Skin epidermis (tissue), 12 donors: ENCODE measurements at regions not wholly inside any gene's neighbourhood (a gene's known extent, or its start where the extent isn't known, plus 50 kb on each side); places are given as distances from the start of the nearest gene placed in this dataset.
A peak's percentile ranks its signal among the peaks of the same experiment; 100 is the strongest.
"Not testable (repeated sequence)": the region's sequence is repeated elsewhere in the genome, so short reads cannot be mapped to it uniquely, and the experiment has no call there.

Experiments used
- H3K27ac ChIP-seq, 21 experiments: fragments of 200-600 bp; sonication (generic) in 11 of 21; one replicate each; pipeline ENCODE4 v1.5.0; 2020; ENCODE audit warnings: mild to moderate bottlenecking in 3 of 21, inconsistent platforms in 2 of 21, moderate library complexity in 2 of 21
- H3K4me3 ChIP-seq, 7 experiments: fragments of 200-600 bp; sonication (generic) in 2 of 7; one replicate each; pipeline ENCODE4 v1.5.0; 2020; ENCODE audit warnings: inconsistent platforms in 2 of 7, mild to moderate bottlenecking in 2 of 7, moderate library complexity in 1 of 7

DNA sequence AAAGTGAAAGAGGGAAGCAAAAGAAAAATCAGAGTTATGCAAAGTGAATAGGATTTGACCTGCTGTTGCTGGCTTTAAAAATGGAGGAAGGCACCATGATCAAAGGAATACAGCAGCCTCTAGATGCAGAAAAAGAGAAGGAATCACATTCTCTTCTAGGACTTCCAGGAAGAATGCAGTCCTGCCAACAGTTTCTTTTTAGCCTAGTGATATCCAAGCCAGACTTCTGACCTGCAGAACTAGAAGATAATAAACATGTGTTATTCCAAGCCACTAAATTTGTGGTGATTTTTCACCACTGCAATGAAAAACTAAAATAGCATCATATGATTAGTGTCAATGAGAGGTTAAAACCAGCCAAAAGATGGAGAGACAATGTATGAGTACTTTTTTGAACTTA lies 101.9 kb upstream of the ADAMTS5 start:
- H3K4me3 ChIP-seq = no peak overlapping the region

DNA sequence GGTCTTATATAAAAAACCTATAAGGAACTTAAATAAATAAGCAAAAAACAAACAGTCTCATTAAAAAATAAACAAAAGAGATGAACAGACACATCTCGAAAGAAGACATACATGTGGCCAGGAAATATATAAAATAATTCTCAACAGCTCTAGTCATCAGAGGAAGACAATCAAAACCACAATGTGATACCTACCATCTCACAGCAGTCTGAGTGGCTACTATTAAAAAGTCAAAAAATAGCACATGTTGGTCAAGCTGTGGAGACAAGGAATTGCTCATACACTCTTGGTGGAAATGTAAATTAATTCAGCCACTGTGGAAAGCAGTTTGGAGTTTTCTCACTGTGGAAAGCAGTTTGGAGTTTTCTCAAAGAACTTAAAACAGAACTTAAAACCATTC lies 100.3 kb upstream of the ADAMTS5 start:
- no peak overlapping the region for H3K4me3 ChIP-seq
- H3K27ac ChIP-seq = no peak overlapping the region

More for the DNA sequence above, 101.9 kb upstream of the ADAMTS5 start:
- no peak overlapping the region for H3K27ac ChIP-seq

DNA sequence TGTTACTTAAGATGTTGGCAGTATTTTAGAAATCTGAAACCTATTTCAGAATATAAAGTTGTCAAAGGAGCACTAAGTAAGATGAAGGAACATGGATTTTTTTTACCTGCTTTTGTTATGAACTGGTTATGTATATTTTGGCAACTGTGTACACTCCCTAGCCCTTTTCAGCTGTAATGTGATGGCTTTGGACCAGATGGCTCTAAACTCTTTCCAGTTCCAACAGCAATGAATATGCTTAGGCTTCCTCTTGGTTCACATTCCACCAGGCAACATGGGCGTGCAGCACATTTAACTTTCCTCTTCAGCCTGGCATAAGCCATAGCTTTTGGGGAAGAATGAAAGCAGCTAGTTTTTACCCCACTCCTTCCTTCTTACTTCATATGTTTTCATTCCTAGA lies 95.6 kb upstream of the ADAMTS5 start:
- Histone ChIP-seq H3K27ac (no peak overlapping the region), H3K4me3 (no peak overlapping the region)

DNA sequence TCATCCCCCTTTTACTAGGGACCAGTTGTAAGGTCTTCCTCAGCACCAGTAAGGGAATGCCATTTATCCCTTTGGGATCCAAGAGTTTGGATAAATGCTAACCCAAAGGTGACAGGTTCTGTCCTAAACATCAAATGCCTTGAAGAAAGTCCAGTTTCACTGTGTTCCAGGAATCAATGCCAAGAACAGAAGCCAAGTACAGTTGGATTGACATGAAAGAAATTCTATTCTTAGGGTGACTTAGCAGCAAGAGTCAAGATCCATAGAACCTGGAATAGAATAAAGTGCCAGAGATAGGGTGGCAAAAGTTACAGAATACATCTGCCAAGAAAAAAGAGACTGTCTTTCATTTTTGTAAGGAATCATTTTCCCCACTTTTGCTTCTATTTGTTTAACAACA lies 94.9 kb upstream of the ADAMTS5 start:
- Histone ChIP-seq H3K27ac (no peak overlapping the region), H3K4me3 (no peak overlapping the region)

DNA sequence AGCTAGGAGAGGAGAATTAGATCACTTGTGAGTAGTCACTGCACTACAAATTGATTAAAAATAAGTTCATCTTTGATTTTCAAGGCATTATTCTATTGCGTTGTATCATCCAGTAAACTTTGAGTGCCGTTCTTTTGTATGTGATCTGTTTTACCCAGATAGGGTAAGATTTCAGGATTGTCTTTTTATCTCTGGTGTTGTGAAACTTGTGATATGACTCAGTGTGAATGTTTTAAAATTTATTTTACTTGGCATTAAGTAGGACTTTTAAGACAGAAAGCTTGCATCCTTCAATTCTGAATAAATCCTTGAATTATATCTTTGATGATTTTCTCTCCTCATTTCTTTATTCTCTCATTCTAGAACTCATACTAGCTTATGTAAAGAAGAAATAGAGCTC lies 93.3 kb upstream of the ADAMTS5 start:
- no peak overlapping the region for H3K27ac ChIP-seq
- H3K4me3 ChIP-seq = no peak overlapping the region

DNA sequence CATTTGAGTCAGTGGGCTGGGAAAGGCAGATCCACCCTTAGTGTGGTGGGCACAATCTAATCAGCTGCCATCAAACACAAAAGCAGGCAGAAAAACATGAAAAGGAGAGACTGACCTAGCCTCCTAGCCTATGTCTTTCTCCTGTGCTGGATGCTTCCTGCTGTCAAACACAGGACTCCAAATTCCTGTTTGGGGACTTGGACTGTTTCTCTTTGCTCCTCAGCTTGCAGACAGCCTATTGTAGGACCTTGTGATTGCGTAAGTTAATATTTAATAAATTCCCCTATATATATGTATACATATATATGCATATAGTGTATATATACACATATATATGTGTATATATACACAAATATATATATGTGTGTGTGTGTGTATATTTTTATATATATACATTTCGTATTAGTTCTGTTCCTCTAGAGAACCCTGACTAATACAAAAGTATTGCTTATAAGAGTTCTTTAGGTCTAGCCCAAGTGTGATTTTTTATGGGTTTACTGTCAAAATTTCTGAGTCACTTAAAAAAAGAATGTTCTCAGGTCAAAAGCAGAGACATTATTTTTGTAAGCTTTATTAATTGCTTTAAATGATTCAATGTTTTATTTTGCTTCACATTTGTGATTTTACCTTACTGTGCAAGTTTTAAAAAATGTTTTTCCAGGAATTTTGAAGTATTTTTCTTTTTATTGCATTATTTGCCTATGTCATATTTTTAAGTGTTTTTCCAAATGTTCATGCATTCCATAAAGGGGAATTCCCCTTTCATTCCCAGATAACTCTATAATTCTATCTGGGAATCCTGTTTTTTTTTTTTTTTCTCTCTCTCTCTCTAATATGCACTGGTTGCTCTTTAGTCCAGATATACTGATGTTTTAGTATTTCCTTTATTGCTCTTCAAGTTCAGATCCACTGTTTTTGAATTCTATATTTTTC lies 92.1 kb upstream of the ADAMTS5 start:
- Histone ChIP-seq H3K4me3 (no peak overlapping the region), H3K27ac (no peak overlapping the region)

DNA sequence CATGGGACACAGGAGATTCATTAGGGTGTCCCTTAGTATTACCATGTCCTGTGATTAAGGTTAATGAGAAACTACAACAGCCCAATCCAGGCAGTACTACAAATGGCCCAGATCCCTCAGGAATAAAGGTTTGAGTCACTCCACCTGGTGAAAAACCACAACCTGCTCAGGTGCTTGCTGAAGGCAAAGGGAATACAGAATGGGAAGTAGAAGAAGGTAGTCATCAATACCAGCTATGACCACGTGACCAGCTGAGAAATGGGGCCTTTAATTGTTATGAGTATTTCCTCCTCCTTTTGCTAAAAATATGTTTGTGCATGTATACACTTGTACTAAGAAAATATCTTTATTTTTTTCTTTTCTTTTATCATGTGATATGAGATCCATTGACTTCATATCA lies 91.1 kb upstream of the ADAMTS5 start:
- H3K4me3 ChIP-seq = no peak overlapping the region
- no peak overlapping the region for H3K27ac ChIP-seq

DNA sequence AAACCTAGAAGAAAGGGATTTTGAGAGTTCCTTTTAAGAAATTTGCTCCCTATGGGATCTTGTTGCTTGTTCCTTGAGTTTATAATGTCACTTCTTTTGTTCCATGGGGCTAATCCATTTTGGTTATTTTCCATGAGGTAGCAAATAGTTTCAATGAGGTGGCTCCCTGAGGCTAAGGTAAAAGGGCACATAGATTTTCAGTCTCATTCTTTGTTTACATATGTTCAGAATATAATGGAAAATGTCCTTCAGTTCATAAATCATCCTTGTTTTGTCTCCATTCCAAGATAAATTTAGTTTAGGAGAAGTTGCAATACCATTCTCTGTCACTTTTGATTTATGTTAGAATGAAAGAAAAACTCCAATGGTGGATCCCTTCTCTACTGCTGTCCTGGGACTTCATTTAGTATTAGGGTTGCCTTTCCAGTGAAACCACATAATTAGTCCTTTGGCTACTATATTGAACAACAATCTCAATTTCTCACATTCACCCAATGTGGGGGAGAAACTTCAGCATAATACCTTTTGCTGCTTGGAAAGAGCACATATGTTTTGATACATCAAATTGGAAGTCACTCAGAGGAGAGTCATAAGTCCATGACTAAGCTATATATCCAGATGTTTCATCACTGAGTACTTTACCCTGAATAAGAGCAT lies 80.9 kb upstream of the ADAMTS5 start:
- H3K27ac ChIP-seq = peak overlapping the region in 3 of 21 experiments; percentile 8 to 42 (median 9)
- no peak overlapping the region for H3K4me3 ChIP-seq

DNA sequence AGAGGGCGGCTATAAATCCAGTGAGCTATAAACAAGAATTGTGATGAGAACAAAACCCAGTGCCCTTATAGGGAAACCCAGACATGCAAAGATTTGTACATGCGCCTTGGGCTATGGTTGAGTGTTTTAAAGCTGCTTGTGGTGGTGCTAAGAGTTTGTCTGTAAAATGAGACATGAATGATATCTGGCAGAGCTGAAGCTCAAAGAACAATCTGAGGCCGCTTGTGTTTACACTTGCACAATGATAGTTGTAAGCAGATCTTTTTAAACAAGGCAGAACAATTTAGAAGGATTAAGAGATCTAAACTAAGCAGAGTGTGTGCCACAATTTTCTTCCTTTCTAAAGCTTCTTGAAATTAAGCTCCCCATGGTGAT lies 80.4 kb upstream of the ADAMTS5 start:
- peak overlapping the region in 3 of 21 experiments; percentile 8 to 42 (median 9) for H3K27ac ChIP-seq

DNA sequence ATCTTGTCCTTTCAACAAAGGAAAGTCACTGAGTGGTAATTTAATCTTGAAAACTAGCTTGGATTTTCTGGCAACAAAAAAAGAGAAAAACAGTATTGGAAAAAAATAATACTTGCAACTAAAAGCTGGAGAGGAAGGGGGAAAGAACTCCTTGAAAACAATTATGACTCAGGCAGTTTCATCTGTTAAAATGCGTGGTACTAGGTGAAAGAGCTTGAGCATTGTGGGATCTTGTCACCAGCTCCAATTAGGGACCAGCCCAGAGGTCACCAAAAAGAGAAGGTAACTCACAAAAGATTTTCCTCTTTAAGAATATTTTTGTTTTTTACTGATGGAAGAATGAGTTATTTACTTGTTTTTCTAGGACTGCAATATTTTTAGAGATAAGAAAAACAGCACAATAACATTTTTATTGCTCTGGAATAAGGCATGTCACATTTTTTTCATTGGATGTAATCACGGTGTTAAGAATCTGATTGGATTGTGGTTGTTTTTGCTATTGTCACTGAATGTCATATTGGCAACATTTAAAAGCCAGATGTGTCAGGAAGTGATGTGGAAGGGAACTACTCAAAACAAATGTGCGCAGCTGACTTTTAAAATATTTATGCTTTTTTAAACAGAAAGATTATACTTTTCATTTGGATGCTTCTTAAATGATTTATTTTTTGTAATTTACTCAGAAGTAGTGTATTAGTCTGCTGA lies 78.5 kb upstream of the ADAMTS5 start:
- H3K27ac ChIP-seq = peak overlapping the region in 1 of 21 experiments; percentile 38

More for the DNA sequence above, 80.4 kb upstream of the ADAMTS5 start:
- H3K4me3 ChIP-seq = no peak overlapping the region

DNA sequence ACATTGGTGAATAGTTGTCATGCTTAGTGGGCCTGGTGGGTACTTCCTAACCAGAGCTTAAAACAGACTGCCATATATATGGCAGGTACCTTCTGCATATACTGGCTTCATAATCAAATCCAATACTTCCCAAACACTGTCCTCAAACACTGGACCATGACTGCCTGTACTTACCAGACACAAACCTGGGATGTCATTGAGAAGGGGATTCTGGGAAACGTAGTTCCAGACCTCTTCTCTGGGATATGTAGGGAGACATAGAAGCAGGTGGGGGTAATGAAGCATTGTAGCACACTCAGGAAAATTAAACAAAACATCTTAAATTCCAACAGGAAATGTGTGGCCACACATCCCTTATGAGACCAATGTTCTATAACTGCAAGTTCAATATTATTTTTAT lies 76.5 kb upstream of the ADAMTS5 start:
- no peak overlapping the region for H3K4me3 ChIP-seq
- H3K27ac ChIP-seq = no peak overlapping the region

More for the DNA sequence above, 78.5 kb upstream of the ADAMTS5 start:
- H3K4me3 ChIP-seq = no peak overlapping the region

DNA sequence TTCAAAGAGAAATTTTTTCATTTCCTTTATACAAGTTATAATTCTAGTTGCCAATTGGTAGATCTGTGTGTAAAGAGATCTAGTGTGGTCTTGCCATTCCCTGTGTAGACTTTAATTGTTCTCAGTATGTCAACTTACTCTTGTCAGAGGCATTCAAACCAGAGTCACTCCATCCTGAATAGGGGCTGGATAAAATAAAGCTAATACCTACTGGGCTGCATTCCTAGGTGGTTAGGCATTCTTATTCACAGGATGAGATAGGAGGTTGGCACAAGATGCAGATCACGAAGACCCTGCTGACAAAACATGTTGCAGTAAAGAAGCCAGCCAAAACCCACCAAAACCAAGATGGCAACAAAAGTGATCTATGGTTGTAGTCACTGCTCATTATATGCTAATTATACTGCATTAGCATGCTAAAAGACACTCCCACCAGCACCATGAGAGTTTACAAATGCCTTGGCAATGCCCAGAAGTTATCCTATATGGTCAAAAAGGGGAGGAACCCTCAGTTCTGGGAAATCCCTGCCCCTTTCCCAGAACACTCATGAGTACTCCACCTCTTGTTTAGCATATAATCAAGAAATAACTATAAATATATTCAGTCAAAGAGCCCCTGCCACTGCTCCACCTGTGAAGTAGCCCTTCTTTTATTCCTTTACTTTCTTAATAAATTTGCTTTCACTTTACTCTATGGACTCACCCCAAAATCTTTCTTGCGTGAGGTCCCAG lies 74.0 kb upstream of the ADAMTS5 start:
- no peak overlapping the region for H3K4me3 ChIP-seq
- no peak overlapping the region for H3K27ac ChIP-seq

DNA sequence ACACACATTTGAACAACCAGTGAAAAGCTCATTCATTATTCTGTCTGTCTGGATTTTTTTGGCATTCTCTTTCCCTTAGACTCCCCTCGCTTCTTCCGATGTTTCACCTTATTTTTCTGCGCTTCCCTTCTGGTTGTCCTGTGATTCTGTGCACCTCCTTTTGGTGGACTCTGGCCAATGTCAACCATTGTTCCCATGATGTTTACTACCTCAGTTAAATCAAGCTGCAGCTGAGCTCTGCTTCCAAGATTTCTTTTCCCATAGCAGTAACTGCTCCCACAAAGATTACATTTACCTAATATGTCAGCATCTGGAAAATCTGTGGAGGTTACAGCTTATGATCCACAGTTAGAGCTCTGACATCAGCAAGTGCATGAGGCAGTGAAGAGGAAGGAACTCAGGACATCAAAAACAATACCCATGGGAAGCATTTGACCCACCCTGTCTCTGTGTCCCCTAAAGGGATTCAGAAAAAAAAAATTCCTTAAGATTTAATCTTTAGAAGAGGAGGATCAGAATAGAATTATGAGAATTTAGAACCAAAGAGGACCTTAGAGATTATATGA lies 69.9 kb upstream of the ADAMTS5 start:
- H3K27ac ChIP-seq = no peak overlapping the region
- H3K4me3 ChIP-seq = no peak overlapping the region

DNA sequence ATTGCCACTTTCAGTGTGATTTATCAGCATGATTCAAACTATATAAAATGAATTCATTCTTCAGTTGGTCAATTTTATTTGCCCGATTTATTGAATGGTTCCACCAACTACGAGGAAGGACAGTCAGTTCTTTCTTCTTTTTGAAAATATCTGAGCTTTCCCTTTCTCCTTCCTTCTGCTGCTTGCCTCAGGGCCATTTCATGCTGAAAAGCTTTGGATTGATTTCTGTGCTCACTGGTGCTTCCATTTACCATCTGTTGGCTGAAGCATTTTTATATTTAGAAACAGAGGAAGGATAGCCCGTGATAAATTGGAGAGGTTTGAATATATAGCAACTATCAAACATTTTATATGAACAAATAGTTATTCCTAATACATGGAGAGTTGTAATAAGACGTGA lies 68.9 kb upstream of the ADAMTS5 start:
- H3K4me3 ChIP-seq = no peak overlapping the region
- H3K27ac ChIP-seq = no peak overlapping the region

DNA sequence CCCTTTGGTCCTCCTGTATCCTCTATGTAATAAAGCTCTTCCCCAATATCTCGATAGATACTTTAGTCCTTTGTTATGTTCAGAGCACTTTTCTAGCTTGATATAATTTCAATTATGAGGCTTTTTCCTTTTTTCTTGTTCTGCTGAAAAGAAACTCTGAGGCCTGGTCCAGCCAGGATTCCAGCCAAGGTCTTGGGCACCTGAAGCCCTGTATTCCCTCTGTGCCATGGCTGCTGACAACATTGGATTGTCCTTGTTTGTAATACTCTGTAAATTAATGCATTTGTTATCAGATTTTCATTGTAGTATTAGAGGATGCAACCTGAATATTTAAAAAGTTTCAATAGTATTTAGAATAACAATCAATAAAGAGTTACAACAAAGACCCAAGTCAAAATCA lies 67.9 kb upstream of the ADAMTS5 start:
- Histone ChIP-seq H3K27ac (no peak overlapping the region), H3K4me3 (no peak overlapping the region)

DNA sequence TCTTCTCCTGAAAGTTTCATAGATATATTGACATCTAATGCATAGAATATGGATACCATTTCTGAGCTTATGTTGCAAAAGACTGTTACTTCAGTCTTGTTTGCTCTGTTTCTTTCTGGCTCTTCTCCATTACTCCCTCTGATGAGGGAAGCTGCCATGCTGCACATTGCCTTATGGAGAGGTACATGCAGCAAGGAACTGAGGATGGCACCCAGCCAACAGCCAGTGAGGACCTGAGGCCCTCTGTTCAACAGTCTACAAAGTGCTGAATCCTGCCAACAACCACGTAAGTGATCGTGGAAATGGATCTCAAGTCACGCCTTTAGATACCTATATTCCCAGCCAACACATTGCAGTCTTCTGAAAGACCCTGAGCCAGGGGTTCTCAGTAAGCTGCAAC lies 66.6 kb upstream of the ADAMTS5 start:
- Histone ChIP-seq H3K4me3 (no peak overlapping the region), H3K27ac (no peak overlapping the region)

DNA sequence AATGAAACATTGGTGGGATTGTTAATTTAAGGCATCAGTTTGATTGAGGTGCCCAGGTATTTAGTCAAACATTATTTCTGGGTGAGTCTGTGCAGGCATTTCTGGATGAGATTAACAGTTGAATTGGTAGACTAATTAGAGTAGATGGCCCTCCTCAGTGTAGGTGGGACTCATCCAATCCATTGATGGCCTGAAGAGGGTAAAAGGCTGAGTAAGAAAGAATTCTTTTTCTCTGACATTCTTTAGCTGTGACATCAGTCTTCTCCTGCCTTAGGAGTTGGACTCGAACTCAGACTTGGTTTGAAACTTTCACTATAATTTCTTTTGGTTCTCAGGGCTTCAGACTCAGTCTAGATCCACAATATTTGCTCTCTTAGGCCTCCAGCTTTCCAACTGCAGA lies 59.6 kb upstream of the ADAMTS5 start:
- Histone ChIP-seq H3K27ac (no peak overlapping the region), H3K4me3 (no peak overlapping the region)

DNA sequence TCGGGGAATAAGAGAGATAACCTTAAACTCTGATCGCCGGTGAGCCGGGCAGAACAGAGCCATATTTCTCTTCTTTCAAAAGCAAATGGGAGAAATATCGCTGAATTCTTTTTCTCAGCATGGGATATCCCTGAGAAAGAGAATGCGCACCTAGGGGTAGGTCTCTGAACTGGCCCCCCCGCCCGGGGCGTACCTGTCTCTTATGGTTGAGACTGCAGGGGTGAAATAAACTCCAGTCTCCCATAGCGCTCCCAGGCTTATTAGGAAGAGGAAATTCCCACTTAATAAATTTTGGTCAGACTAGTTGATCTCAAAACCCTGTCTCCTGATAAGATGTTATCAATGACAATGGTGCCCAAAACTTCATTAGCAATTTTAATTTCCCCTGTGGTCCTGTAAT lies 58.8 kb upstream of the ADAMTS5 start:
- not testable (repeated sequence) for H3K4me3 ChIP-seq, H3K27ac ChIP-seq

DNA sequence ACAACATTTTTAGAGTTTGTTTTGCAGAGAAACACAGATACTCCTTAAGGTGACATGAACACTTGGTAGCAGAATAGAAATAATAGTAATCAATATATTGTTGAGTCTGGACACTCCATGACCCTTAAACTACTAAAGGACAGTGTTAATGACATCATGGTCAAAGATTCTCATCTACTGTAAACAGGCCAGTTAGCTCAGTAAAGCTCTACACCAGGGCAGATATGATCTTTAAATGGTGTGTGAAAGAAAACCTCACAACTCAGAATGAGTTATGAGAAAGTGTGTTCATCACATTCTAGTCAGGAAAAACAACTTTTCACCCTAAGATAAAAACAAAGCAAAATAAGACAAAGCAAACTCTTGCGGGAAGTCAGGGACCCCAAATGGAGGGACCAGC lies 58.1 kb upstream of the ADAMTS5 start:
- Histone ChIP-seq H3K4me3 (no peak overlapping the region), H3K27ac (no peak overlapping the region)

DNA sequence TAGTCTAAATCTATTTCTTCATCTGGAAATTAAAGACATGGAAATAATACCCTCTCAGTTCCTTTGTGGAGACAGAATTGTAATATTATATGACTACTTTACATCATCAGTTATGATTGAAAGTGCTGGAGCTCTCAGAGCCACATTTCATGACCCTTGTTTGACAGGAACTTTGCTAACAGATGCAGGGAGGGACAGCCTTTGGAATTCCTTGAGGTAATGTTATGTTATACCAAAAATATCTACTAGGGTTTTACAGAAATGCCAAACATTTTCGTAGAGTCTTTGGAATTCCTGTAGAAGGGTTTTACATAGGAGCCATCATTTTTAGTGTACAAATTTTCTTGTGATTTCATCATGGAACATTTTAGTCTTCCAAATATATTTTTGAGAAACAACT lies 57.4 kb upstream of the ADAMTS5 start:
- Histone ChIP-seq H3K27ac (no peak overlapping the region), H3K4me3 (no peak overlapping the region)
